ENCODE measurements at regions not wholly inside any gene's neighbourhood (a gene's known extent, or its start where the extent isn't known, plus 50 kb on each side); places are given as distances from the start of the nearest gene placed in this dataset.

- TF ChIP-seq, protein P1, sequence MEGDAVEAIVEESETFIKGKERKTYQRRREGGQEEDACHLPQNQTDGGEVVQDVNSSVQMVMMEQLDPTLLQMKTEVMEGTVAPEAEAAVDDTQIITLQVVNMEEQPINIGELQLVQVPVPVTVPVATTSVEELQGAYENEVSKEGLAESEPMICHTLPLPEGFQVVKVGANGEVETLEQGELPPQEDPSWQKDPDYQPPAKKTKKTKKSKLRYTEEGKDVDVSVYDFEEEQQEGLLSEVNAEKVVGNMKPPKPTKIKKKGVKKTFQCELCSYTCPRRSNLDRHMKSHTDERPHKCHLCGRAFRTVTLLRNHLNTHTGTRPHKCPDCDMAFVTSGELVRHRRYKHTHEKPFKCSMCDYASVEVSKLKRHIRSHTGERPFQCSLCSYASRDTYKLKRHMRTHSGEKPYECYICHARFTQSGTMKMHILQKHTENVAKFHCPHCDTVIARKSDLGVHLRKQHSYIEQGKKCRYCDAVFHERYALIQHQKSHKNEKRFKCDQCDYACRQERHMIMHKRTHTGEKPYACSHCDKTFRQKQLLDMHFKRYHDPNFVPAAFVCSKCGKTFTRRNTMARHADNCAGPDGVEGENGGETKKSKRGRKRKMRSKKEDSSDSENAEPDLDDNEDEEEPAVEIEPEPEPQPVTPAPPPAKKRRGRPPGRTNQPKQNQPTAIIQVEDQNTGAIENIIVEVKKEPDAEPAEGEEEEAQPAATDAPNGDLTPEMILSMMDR (IDR thresholded peaks at IDR 0.05; ENCODE audit: borderline replicate concordance, extremely low read depth, low read length, poor library complexity, severe bottlenecking) = no peak
- TF ChIP-seq EZH2 (IDR thresholded peaks at IDR 0.05; ENCODE audit: borderline replicate concordance, low read depth, low read length, severe bottlenecking) = no peak
Measured at GRCh38 chr15:96247621-96248305, 82.7 kb upstream of the NR2F2 start.
